HG03196 (cell line): ENCODE measurements at regions not wholly inside any gene's neighbourhood (a gene's known extent, or its start where the extent isn't known, plus 50 kb on each side); places are given as distances from the start of the nearest gene placed in this dataset.
"Not testable (repeated sequence)": the region's sequence is repeated elsewhere in the genome, so short reads cannot be mapped to it uniquely, and the experiment has no call there.

ENCODE experiments used
- ATAC-seq: cut with Tn5 transposase; IDR thresholded peaks from one replicate; pipeline ENCODE4 v1.9.1; 2021; ENCODE audit not compliant: unreplicated experiment

DNA sequence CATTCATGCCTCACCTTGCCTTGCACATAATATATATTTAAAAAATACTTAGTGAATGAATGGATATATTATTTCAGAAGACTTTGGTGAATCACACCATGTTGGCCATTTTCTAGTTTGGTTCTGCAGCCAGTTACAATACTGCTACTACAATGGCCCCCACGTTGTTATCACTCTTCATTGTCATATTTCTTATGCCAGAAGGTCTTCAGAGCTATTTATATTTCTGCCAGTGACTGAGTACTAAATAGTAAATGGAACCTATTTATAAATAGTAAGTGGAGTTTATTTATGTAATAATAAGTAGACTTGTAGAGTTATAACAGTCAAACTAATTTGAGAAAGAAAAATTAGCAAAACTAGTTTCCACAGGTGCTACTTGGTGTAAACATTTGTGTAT is 516.6 kb upstream of the SYT4 start:
- no peak for ATAC-seq

DNA sequence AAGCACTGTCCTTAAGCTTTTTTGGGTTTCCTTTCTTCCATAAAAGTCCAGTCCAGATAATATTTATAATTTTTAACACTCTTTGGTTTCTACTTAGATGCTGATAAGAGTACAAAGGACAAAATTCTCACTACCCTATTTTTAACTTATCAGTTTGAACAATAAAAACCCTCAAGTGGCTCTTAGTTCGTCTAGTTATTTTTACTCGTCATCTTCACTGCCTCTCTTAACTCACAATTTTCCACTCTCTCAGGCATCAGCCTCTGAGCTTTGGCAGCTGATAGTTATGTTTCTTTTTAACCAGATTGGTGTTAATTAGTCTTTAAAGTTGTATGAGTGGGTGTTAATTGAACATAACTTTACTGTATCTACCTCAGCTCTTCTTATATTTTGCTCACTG is 517.1 kb upstream of the SYT4 start:
- ATAC-seq = no peak

DNA sequence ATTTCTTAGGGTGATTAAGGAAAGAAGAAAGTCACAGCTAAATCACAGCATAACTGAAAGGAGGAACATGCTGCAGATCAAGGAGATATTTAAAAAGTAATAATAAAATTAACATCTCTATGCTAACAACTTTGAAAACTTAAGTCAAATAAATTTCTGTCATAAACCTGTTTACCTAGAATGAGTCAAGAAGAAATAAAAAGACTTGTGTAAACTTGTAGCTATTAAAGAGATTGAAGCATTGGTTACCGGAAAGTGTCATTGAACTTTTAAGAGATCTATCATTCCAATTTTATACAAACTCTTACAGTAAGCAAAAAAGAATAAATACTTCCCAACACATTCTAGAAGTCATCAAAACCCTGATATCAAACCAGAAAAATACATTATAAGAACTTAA is 520.1 kb upstream of the SYT4 start:
- ATAC-seq = no peak

DNA sequence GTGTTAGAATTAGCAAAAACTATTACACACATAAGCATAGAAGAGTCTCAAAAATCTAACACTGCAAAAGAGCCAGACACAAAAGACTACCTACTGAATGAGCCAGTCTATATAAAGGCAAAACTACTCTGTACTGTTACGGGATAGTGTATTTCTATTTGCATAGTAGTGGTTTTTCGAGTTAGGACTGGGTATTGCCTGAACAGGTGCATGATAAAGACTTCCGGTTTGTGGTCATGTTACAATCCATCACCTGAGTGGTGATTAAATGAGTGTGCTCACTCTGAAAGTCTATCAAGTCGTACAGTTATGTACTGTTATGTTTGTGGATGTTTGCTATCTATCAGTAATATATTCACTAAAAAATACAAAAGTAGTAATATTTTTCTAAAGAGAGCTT is 523.3 kb upstream of the SYT4 start:
- no peak for ATAC-seq

DNA sequence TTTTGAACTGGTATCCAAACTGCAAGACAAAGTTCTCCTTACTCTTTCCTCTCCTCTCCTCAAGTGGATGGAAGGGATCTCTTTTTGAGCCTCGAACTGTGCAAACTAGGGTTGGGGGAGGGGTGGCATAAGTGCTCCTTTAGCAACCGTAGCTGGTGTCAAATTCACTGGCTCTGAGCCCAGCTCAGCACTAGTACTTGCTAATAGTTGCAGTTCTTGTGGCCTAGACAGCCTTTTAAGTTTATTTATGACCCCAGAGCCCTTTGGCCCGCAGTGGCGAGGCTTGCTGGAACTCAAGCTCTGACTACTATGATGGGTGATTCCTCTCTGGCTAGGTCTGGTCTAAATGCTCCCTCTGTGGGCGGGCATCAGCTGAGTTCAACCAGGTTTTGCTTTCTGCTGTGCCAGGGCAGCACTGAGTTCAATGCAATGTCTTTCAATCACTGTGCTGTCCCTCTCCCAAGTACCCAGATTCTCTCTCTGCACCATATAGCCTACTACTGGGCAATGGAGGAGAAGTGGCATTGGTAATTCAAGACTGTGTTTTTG is 528.4 kb upstream of the SYT4 start:
- no peak for ATAC-seq

DNA sequence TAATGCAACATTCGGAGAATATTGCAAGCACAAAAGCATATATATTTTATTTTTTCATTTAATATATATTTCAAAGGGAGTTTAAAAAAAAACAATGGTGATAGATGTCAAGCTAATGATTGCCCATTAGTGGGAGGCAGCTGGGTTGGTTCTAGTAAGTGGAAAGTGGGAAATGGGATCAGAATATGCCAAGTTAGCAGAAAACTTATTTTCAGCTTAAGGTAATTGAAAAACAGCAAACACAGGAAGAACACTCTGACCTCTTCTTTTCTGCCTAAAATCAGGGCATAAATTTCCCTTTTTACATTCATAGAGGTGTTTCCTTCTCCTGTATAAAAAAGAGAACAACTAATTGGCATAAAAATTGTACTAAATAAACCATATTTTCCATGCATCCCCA is 535.3 kb upstream of the SYT4 start:
- no peak for ATAC-seq

DNA sequence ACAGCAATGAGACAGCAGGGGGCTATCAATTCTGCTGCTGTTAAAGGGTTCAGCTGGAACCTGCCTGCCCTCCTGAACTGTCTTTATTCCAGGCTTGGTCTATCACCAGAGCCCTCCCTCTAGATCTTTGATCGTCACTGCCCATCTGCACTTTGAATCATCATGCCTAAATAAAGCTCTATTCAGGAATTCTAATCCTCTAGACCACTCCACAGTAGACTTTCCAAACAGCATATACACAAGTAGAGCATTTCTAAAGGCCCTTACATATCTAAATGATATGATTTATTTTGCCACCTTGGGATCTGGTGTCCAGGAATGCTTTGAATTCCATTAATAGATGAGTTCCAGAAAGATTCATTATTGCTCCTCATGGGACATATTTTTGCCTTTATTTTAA is 542.1 kb upstream of the SYT4 start:
- ATAC-seq = no peak

DNA sequence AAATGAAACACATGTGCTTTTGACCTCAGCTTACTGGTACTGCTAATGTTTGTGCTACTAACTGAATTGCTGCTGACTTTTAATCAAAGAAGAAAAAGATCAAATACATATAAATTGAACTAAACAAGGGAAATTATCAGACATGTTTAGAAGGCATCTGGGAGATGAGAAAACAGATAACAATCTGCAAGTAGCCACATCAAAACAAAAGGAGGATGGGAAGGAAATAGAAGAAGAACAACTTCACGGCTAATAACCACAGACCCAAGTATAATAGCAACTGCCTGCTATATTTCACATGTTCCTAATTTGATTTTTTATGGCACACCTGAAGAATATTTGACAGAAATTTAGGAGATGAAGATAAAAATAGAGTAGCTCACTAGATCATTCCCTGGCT is 542.6 kb upstream of the SYT4 start:
- ATAC-seq = no peak

DNA sequence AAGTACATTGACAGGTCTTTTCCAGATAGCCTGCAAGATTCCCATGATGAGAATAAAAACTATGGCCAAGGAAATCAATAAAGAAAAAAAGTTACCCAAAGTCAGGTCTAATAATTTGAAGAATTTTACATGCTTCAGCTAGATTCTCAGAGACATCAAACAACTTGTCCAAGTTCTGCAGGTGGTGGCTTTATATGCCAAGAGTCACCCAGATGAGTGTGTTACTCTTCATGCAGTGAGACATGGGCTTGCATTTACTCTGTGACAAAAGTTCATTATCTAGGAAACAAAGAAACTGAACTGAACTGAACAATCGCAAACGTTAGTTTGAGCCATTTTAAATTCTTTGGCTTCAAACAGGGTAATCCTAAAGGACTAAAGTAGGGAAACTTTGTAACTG is 548.5 kb upstream of the SYT4 start:
- no peak for ATAC-seq

DNA sequence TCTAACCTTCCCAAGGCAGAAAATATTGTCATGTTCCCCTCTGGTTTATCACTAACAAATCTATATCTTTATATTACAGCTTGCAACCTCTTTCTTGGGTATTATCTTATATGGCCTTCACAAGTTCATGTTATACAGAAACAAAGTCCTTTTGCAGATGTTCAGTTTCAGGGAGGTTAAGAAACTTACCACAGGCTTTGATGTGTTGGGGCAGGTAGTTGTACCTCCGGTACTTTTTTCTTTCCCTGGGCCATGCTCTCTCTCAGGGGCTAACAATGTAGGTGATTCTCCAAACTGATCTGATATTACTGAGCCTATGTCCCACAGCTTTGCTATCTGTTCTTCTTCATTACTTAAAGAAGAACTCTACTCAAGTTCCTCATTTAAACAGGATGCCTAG is 548.9 kb upstream of the SYT4 start:
- no peak for ATAC-seq

DNA sequence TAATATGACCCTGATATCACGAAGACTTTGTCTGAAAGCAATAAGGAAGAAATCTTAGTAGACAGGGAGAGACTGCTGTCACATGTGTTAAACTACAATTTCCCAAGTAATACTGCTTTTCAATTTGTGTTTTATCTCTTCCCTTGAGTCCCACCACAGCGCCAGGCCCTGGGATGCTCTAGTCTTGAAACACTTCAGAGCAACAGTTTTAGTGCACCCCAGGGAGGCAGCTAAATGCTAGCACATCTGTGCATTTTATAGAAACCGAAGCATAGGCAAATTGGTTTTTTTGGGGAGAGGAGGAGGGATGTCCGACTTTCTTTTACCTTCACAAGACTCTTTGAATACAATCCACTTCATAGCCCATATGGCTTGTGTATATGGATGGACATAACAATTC is 550.0 kb upstream of the SYT4 start:
- no peak for ATAC-seq

DNA sequence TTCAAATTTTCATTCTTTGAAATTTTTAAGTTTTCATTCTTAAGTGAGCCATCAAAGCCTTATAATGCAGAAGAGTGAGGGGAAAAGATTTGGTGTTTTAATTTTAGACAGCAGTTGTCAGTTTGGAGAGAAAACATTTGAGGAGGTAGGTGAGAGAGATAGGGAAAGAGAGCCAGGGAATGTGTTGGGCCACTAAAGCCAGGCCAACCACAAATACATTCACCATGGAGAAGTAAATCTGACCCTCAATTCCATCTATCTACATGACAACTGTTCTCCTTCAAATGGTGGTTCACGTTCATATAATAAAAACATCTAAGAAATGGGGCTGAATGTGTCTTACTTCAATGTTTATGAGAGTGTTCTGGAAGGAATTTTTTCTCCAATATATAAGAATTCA is 553.0 kb upstream of the SYT4 start:
- no peak for ATAC-seq

DNA sequence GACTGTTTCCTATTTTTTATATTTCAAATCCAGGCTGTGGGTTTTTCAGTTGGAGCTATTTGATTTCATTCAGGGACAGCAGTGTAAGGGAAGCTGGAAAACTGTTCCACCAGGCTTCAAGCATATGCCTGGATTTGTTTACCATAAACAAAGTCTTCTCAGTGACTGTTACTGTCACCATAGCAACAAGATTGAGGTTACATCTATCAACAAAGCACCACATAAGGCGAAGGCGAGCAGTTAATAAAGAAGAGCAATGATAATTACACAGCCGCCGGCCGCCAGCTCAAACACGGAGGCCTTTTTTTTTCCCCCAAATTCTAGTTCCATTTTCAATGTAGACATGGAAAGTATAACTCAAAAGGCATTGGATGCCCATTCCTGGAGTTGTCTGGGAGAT is 553.7 kb upstream of the SYT4 start:
- ATAC-seq = no peak

DNA sequence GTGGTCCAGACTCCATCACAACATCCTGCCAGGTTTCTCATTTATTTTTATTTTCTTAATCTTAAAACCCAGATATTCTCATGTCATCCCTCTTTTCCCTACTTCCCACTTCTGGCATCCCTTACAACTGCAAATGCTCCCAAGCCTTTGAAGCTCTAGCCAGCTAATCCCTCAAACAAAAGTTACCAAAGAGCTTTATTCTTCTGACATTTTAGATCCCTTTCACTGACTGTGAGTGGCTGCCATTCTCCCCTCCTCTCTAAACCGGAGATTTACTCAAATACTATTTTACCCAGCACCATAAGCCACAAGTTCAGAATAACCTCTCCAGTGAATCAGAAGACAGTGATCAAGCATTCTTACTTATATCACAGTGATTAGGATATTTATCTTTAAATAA is 569.0 kb upstream of the SYT4 start:
- ATAC-seq = no peak

DNA sequence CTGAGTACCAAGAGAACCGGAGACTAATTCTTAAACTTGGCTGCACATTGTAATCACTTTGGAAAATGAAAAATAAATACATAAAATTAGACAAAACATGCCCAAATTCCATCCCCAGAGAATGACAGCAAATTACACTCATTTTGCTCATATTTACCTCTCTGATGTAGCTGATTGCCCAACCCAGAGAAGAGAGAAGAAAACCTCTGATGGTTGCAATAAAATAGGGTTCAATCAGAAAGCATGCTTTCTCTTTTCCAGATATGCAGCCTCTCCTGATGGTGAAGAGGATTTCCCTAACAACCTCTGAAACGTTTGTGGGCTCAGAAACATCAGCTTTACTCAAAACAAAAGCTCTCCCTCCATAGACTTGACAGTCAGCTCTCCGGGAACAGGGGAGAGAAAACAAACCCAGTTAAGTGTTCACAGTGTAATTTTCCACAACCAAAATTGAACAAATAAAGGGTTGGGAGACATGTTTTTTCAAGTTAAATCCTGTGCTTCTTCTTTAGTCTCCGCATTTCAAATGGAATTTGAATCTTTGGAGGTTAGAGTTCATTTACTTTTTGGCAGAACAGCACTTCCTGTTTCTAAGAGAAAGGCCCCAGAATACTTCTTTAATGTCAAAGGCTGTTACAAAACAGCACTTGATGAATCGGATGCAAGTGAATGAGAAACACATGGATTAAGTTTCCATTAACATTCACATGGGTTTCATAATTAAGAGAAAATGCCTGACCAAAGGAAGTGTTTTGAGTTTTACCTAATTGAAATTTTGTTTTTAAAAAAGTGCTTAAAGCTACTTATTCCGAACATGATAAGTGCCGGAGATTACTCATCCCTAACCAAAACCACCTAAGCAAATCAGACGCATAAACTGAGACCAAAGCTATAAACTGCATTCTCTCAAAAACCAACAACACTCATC is 570.1 kb upstream of the SYT4 start:
- no peak for ATAC-seq

DNA sequence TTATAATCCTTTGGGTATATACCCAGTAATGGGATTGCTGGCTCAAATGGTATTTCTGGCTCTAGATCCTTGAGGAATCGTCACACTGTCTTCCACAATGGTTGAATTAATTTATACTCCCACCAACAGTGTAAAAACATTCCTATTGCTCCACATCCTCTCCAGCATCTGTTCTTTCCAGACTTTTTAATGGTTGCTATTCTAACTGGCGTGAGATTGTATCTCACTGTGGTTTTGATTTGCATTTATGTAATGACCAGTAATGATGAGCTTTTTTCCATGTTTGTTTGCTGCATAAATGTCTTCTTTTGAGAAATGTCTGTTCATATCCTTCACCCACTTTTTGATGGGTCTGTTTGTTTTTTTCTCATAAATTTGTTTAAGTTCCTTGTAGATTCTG is 572.5 kb upstream of the SYT4 start:
- not testable (repeated sequence) for ATAC-seq

DNA sequence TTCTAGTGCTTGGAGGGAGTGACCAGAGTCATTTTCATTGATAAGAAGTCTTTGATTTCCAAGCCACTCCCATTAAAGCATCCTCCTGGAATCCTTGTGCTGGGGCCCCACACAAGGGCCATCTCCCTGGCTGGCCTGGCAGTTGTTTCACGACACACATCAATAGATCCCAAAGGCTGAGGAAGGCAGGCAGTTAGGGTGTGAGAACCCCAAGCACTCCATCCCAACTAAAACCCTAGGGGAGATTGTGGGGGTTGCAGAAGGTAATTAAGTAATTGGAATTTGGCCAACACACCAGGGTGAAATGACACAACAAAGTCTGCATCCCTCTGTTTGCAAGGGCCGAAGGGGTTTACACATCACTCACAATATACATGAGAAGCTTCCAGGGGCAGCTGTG is 578.1 kb upstream of the SYT4 start:
- no peak for ATAC-seq

DNA sequence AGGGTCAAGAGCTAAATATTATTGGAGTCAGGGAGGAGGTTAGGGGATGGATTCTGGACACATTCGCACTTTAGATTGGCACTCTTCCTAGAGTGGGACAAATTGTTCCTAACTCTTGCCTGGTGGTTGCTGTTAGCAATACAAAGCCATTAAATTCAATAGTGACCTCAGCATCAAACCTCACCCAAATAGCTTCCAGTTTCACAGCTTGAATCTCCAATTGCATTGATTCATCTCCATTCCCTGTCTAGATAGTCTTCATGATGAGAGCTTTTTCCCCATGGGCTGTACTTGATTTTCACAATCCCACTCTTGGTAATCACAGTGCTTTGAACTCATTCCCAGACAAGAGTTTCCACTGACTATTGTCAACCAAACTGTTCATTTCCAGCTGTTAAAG is 585.9 kb upstream of the SYT4 start:
- ATAC-seq = no peak

DNA sequence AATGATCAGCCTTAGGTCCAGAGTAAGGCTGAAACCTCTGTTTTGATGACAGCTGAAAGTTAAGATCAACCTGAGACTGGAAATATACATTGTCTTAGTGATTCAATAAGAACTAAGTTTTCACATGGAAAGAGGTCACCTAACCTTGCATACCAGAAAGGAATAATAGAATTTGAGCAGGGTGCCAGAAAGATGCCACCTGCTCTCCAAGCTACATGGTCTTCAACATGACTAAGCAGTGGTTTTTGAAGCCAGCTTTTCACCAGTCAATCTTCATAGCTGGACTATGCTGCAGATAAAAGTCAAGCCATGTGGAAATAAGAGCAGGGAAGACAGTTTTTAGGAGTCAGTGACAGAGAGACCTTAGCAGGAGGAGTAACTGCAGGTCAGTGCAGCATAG is 589.4 kb upstream of the SYT4 start:
- no peak for ATAC-seq

DNA sequence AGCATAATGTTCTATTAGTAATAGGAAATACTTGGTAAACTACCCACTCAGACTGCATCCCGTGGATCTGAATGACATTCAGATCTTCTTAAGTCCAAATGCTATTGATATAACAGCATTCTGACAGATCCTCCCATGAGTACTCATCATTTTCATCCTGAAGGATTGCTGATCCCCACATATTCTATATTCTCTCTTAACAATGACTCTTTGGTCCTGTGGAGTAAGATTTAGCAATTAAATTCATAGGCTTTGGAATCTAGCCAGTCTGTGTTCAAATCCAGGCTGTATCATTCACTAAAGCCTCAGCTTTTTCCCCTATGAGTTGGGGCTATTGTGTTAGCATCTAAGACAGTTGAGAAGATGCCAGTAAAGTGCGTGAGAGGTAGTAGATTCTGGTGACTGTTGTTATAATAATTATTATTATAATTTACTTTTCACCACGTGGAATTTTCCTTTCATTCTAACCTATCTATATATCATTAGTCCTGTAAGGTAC is 591.3 kb upstream of the SYT4 start:
- no peak for ATAC-seq

DNA sequence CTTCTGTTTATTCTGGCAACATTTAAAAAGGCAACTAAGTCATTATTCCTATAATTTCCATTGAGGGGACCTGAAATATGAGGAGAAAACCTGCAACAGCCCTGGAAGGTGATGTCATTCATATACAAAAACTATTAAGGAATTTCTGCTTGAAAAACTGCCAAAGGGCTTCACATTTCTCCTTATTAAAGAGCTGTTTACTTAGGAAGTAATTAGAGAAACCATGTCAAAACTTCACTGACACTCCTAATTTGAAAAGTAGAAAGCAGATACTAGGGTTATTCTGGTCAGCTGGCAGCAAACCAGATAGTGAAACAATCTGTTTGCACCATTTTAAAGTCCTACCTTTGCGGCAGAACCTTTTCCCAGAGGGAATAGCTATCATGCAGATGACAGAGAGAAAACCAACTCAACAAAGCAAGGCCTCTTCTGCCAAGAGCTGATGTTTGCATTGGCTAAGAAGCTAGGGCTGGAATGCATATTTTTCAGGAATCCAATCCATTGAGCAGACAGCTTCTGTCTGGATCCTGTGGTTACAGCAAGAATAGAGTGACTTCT is 592.2 kb upstream of the SYT4 start:
- no peak for ATAC-seq

DNA sequence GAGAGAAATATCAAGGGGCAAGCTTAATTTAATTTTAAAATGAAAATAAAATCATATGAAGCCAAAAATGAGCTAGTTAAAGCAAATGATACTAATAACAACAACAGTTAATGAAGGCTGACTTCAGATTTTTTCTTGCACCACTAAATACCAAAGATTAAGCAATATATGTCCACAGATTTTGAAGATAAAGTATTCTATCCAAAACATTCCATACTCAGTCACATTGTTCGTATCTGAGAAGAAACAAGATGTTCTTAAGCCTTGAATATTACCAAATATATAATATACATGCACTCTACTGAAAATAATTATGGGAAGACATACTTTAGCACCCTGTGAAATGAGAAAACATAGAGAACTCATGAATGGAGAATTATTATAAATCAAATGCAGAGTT is 593.3 kb upstream of the SYT4 start:
- ATAC-seq = no peak
